ENCODE measurements at regions not wholly inside any gene's neighbourhood (a gene's known extent, or its start where the extent isn't known, plus 50 kb on each side); places are given as distances from the start of the nearest gene placed in this dataset.

- no peak overlapping the region for H2BK15ac ChIP-seq (ENCODE audit: low read length)
- H3K4me1 ChIP-seq (ENCODE audit: control insufficient read depth in 2 of 2, insufficient read depth in 1 of 2, low read depth in 1 of 2, low read length in 2 of 2): peaks cover 2 to 5% of the 10 kb centered on the region in 2 donors
- H3K23ac ChIP-seq (ENCODE audit: low read depth, low read length, poor library complexity): no peak overlapping the region
- no peaks in the 10 kb centered on the region for H3K9me3 ChIP-seq (replicated peaks in 1 of 2; ENCODE audit: control insufficient read depth in 2 of 2, insufficient read depth in 1 of 2, low read depth in 1 of 2, low read length in 2 of 2)
- H3K4me3 ChIP-seq (ENCODE audit: low read length in 2 of 2): no peak overlapping the region
- no peak overlapping the region for H3K4me2 ChIP-seq (ENCODE audit: insufficient read depth, low read length, poor library complexity, severe bottlenecking)
- no peak overlapping the region for H3K4ac ChIP-seq (ENCODE audit: low read length)
- no CpG with 5 or more reads among the region's 4 CpGs for WGBS, 2 donors (ENCODE audit: extremely low coverage in 2 of 2, insufficient read length in 2 of 2, insufficient replicate concordance in 1 of 2)
- no peak overlapping the region for H2AK5ac ChIP-seq (ENCODE audit: low read depth, low read length)
- H3K79me1 ChIP-seq (ENCODE audit: low read depth, low read length): no peaks in the 10 kb centered on the region
- no peak overlapping the region for H2BK120ac ChIP-seq (ENCODE audit: low read depth, low read length)
- H4K8ac ChIP-seq (ENCODE audit: low read depth, low read length): no peak overlapping the region
- DNase-seq (ENCODE audit: low spot score): no peak
- no peak overlapping the region for H3K9ac ChIP-seq (ENCODE audit: low read depth, low read length, poor library complexity)
- H3K14ac ChIP-seq (ENCODE audit: low read length): no peak overlapping the region
- H3K27me3 ChIP-seq (ENCODE audit: control insufficient read depth in 3 of 3, insufficient read depth in 3 of 3, low read depth in 1 of 3, low read length in 3 of 3): peaks cover 0 to 7% (median 0%) of the 10 kb centered on the region in 3 experiments
- no peak overlapping the region for H2BK5ac ChIP-seq (ENCODE audit: low read length)
- no peak overlapping the region for H2AFZ ChIP-seq (ENCODE audit: low read length)
- H3K18ac ChIP-seq (ENCODE audit: low read length): no peak overlapping the region
- no peaks in the 10 kb centered on the region for H3K36me3 ChIP-seq (replicated peaks in 1 of 2; ENCODE audit: control insufficient read depth in 2 of 2, insufficient read depth in 2 of 2, low read length in 2 of 2)
- no peak overlapping the region for H4K91ac ChIP-seq (ENCODE audit: low read depth, low read length, poor library complexity)
- H3K27ac ChIP-seq (replicated peaks; ENCODE audit: low read length): no peak overlapping the region
- H2BK12ac ChIP-seq (ENCODE audit: low read length): no peak overlapping the region
These were observed 72.1 kb upstream of the TENM4 start for GRCh38 chr11:79512706-79513469.

GRCh38 chr11:79510960-79511359 is 70.1 kb upstream of the TENM4 start:
- Histone ChIP-seq H3K18ac (ENCODE audit: low read length) (no peak overlapping the region), H3K27me3 (ENCODE audit: control insufficient read depth in 3 of 3, insufficient read depth in 3 of 3, low read depth in 1 of 3, low read length in 3 of 3) (peaks cover 0 to 7% (median 0%) of the 10 kb centered on the region in 3 experiments), H3K9ac (ENCODE audit: low read depth, low read length, poor library complexity) (no peak overlapping the region), H2BK12ac (ENCODE audit: low read length) (no peak overlapping the region), H3K14ac (ENCODE audit: low read length) (no peak overlapping the region), H3K4ac (ENCODE audit: low read length) (no peak overlapping the region), H4K8ac (ENCODE audit: low read depth, low read length) (no peak overlapping the region), H3K36me3 (replicated peaks in 1 of 2; ENCODE audit: control insufficient read depth in 2 of 2, insufficient read depth in 2 of 2, low read length in 2 of 2) (no peaks in the 10 kb centered on the region), H2BK5ac (ENCODE audit: low read length) (no peak overlapping the region), H3K79me1 (ENCODE audit: low read depth, low read length) (no peaks in the 10 kb centered on the region), H2AK5ac (ENCODE audit: low read depth, low read length) (no peak overlapping the region), H3K4me2 (ENCODE audit: insufficient read depth, low read length, poor library complexity, severe bottlenecking) (no peak overlapping the region), H3K9me3 (replicated peaks in 1 of 2; ENCODE audit: control insufficient read depth in 2 of 2, insufficient read depth in 1 of 2, low read depth in 1 of 2, low read length in 2 of 2) (no peaks in the 10 kb centered on the region), H3K27ac (replicated peaks; ENCODE audit: low read length) (no peak overlapping the region), H2BK120ac (ENCODE audit: low read depth, low read length) (no peak overlapping the region), H4K91ac (ENCODE audit: low read depth, low read length, poor library complexity) (no peak overlapping the region), H2AFZ (ENCODE audit: low read length) (no peak overlapping the region), H3K4me3 (ENCODE audit: low read length in 2 of 2) (no peak overlapping the region), H2BK15ac (ENCODE audit: low read length) (no peak overlapping the region), H3K4me1 (ENCODE audit: control insufficient read depth in 2 of 2, insufficient read depth in 1 of 2, low read depth in 1 of 2, low read length in 2 of 2) (peaks cover 0 to 5% of the 10 kb centered on the region in 2 donors), H3K23ac (ENCODE audit: low read depth, low read length, poor library complexity) (no peak overlapping the region)
- no peak for DNase-seq (ENCODE audit: low spot score)
- WGBS, 2 donors (ENCODE audit: extremely low coverage in 2 of 2, insufficient read length in 2 of 2, insufficient replicate concordance in 1 of 2): no CpG with 5 or more reads among the region's 9 CpGs

- WGBS, 2 donors (ENCODE audit: extremely low coverage in 2 of 2, insufficient read length in 2 of 2, insufficient replicate concordance in 1 of 2): no CpG with 5 or more reads among the region's 3 CpGs
- Histone ChIP-seq H2AFZ (ENCODE audit: low read length) (no peak overlapping the region), H3K14ac (ENCODE audit: low read length) (no peak overlapping the region), H2BK12ac (ENCODE audit: low read length) (no peak overlapping the region), H2BK15ac (ENCODE audit: low read length) (no peak overlapping the region), H3K4me2 (ENCODE audit: insufficient read depth, low read length, poor library complexity, severe bottlenecking) (no peak overlapping the region), H3K4ac (ENCODE audit: low read length) (no peak overlapping the region), H4K91ac (ENCODE audit: low read depth, low read length, poor library complexity) (no peak overlapping the region), H3K27me3 (ENCODE audit: control insufficient read depth in 3 of 3, insufficient read depth in 3 of 3, low read depth in 1 of 3, low read length in 3 of 3) (peaks cover 0 to 11% (median 0%) of the 10 kb centered on the region in 3 experiments), H3K27ac (replicated peaks; ENCODE audit: low read length) (no peak overlapping the region), H3K18ac (ENCODE audit: low read length) (no peak overlapping the region), H4K8ac (ENCODE audit: low read depth, low read length) (no peak overlapping the region), H3K4me3 (ENCODE audit: low read length in 2 of 2) (no peak overlapping the region), H3K36me3 (replicated peaks in 1 of 2; ENCODE audit: control insufficient read depth in 2 of 2, insufficient read depth in 2 of 2, low read length in 2 of 2) (no peaks in the 10 kb centered on the region), H3K23ac (ENCODE audit: low read depth, low read length, poor library complexity) (no peak overlapping the region), H2BK5ac (ENCODE audit: low read length) (no peak overlapping the region), H3K79me1 (ENCODE audit: low read depth, low read length) (no peaks in the 10 kb centered on the region), H2AK5ac (ENCODE audit: low read depth, low read length) (no peak overlapping the region), H2BK120ac (ENCODE audit: low read depth, low read length) (no peak overlapping the region), H3K9me3 (replicated peaks in 1 of 2; ENCODE audit: control insufficient read depth in 2 of 2, insufficient read depth in 1 of 2, low read depth in 1 of 2, low read length in 2 of 2) (no peaks in the 10 kb centered on the region), H3K4me1 (ENCODE audit: control insufficient read depth in 2 of 2, insufficient read depth in 1 of 2, low read depth in 1 of 2, low read length in 2 of 2) (no peaks in the 10 kb centered on the region), H3K9ac (ENCODE audit: low read depth, low read length, poor library complexity) (no peak overlapping the region)
- DNase-seq (ENCODE audit: low spot score): no peak
These were observed 67.6 kb upstream of the TENM4 start for GRCh38 chr11:79508461-79508860.

- Histone ChIP-seq H3K27ac (replicated peaks; ENCODE audit: low read length) (no peak overlapping the region), H3K23ac (ENCODE audit: low read depth, low read length, poor library complexity) (no peak overlapping the region)
- WGBS, 2 donors (ENCODE audit: extremely low coverage in 2 of 2, insufficient read length in 2 of 2, insufficient replicate concordance in 1 of 2): no CpG with 5 or more reads among the region's 7 CpGs
These were observed 66.9 kb upstream of the TENM4 start for GRCh38 chr11:79507706-79508105.

More at GRCh38 chr11:79507706-79508105, 66.9 kb upstream of the TENM4 start:
- no peak overlapping the region for H3K18ac ChIP-seq (ENCODE audit: low read length)
- no peaks in the 10 kb centered on the region for H3K9me3 ChIP-seq (replicated peaks in 1 of 2; ENCODE audit: control insufficient read depth in 2 of 2, insufficient read depth in 1 of 2, low read depth in 1 of 2, low read length in 2 of 2)
- H2AFZ ChIP-seq (ENCODE audit: low read length): no peak overlapping the region
- H3K79me1 ChIP-seq (ENCODE audit: low read depth, low read length): no peaks in the 10 kb centered on the region
- H2AK5ac ChIP-seq (ENCODE audit: low read depth, low read length): no peak overlapping the region
- no peak overlapping the region for H2BK120ac ChIP-seq (ENCODE audit: low read depth, low read length)
- no peaks in the 10 kb centered on the region for H3K36me3 ChIP-seq (replicated peaks in 1 of 2; ENCODE audit: control insufficient read depth in 2 of 2, insufficient read depth in 2 of 2, low read length in 2 of 2)
- no peak overlapping the region for H3K4me3 ChIP-seq (ENCODE audit: low read length in 2 of 2)
- H3K9ac ChIP-seq (ENCODE audit: low read depth, low read length, poor library complexity): no peak overlapping the region
- H3K14ac ChIP-seq (ENCODE audit: low read length): no peak overlapping the region
- H2BK5ac ChIP-seq (ENCODE audit: low read length): no peak overlapping the region
- H4K91ac ChIP-seq (ENCODE audit: low read depth, low read length, poor library complexity): no peak overlapping the region
- H3K4me2 ChIP-seq (ENCODE audit: insufficient read depth, low read length, poor library complexity, severe bottlenecking): no peak overlapping the region
- H3K27me3 ChIP-seq (ENCODE audit: control insufficient read depth in 3 of 3, insufficient read depth in 3 of 3, low read depth in 1 of 3, low read length in 3 of 3): peaks cover 0 to 11% (median 0%) of the 10 kb centered on the region in 3 experiments
- H3K4me1 ChIP-seq (ENCODE audit: control insufficient read depth in 2 of 2, insufficient read depth in 1 of 2, low read depth in 1 of 2, low read length in 2 of 2): peaks cover 0 to 4% of the 10 kb centered on the region in 2 donors
- no peak for DNase-seq (ENCODE audit: low spot score)
- H2BK15ac ChIP-seq (ENCODE audit: low read length): no peak overlapping the region
- no peak overlapping the region for H4K8ac ChIP-seq (ENCODE audit: low read depth, low read length)
- no peak overlapping the region for H3K4ac ChIP-seq (ENCODE audit: low read length)
- H2BK12ac ChIP-seq (ENCODE audit: low read length): no peak overlapping the region
